Stomach smooth muscle (tissue), 2 donors: ENCODE measurements at regions not wholly inside any gene's neighbourhood (a gene's known extent, or its start where the extent isn't known, plus 50 kb on each side); places are given as distances from the start of the nearest gene placed in this dataset.

Source experiments
- H3K27ac ChIP-seq: one replicate; pipeline ENCODE4 v1.7.0; 2013; ENCODE audit warnings: mild to moderate bottlenecking, low read length, inconsistent platforms
- H3K27me3 ChIP-seq, 2 donors: one replicate each; pipeline ENCODE4 v1.7.0; 2013; ENCODE audit warnings: low read length in 2 of 2; ENCODE audit not compliant: insufficient read depth in 2 of 2, control insufficient read depth in 1 of 2
- H3K36me3 ChIP-seq, 2 donors: one replicate each; pipeline ENCODE4 v1.7.0; 2013; ENCODE audit warnings: low read length in 2 of 2; ENCODE audit not compliant: control insufficient read depth in 2 of 2, insufficient read depth in 2 of 2
- H3K4me1 ChIP-seq: one replicate; pipeline ENCODE4 v1.7.0; 2013; ENCODE audit warnings: low read length; ENCODE audit not compliant: control insufficient read depth, insufficient read depth
- H3K4me3 ChIP-seq, 2 donors: one replicate each; pipeline ENCODE4 v1.7.0; 2013; ENCODE audit warnings: low read length in 2 of 2
- H3K9ac ChIP-seq, 2 donors: one replicate each; pipeline ENCODE4 v1.7.0; 2013; ENCODE audit warnings: low read length in 2 of 2, mild to moderate bottlenecking in 1 of 2
- H3K9me3 ChIP-seq, 2 donors: one replicate each; pipeline ENCODE4 v1.7.0; 2013; ENCODE audit warnings: low read length in 2 of 2; ENCODE audit not compliant: control insufficient read depth in 2 of 2
- donor health status: healthy.
- donor health status: Pancreatic carcinoma.

- Histone ChIP-seq H3K27me3 (no peaks in the 10 kb centered on the region), H3K4me1 (no peaks in the 10 kb centered on the region), H3K4me3 (no peak overlapping the region), H3K27ac (no peak overlapping the region), H3K36me3 (no peaks in the 10 kb centered on the region), H3K9ac (no peak overlapping the region), H3K9me3 (no peaks in the 10 kb centered on the region)
These were observed 166.8 kb downstream of the BTC start for GRCh38 chr4:74627504-74627903.

GRCh38 chr4:74628852-74629620 is 165.3 kb downstream of the BTC start:
- Histone ChIP-seq H3K4me3 (no peak overlapping the region), H3K36me3 (no peaks in the 10 kb centered on the region), H3K9me3 (no peaks in the 10 kb centered on the region), H3K27ac (no peak overlapping the region), H3K9ac (no peak overlapping the region), H3K27me3 (no peaks in the 10 kb centered on the region), H3K4me1 (no peaks in the 10 kb centered on the region)

- H3K9me3 ChIP-seq = no peaks in the 10 kb centered on the region
- no peak overlapping the region for H3K27ac ChIP-seq
- H3K4me1 ChIP-seq = no peaks in the 10 kb centered on the region
- no peaks in the 10 kb centered on the region for H3K27me3 ChIP-seq
- H3K36me3 ChIP-seq = no peaks in the 10 kb centered on the region
- no peak overlapping the region for H3K4me3 ChIP-seq
- H3K9ac ChIP-seq = no peak overlapping the region
These were observed 163.8 kb downstream of the BTC start for GRCh38 chr4:74630551-74630950.

DNA sequence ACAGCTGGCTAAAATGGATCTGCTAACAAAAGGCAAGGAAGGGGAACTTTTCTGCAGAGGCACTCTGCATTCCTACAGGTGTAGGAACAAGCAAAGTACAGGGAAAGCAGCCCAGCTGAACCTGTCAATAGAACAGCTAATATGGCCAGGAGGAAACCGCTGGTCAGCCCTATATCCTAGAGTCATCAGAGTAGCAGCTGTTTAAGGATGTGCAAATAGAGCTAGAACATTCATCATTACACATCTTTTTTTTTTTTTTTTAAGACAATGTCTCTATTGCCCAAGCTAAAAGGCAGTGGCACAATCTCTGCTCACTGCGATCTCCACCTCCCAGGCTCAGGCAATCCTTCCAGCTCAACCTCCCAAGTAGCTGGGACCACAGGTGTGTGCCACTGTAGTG is 163.0 kb downstream of the BTC start:
- Histone ChIP-seq H3K4me1 (no peaks in the 10 kb centered on the region), H3K4me3 (no peak overlapping the region), H3K27me3 (no peaks in the 10 kb centered on the region), H3K27ac (no peak overlapping the region), H3K9ac (no peak overlapping the region), H3K9me3 (no peaks in the 10 kb centered on the region), H3K36me3 (no peaks in the 10 kb centered on the region)

- Histone ChIP-seq H3K9me3 (no peaks in the 10 kb centered on the region), H3K27ac (no peak overlapping the region), H3K4me1 (no peaks in the 10 kb centered on the region), H3K9ac (no peak overlapping the region), H3K4me3 (no peak overlapping the region), H3K36me3 (no peaks in the 10 kb centered on the region), H3K27me3 (no peaks in the 10 kb centered on the region)
These were observed 162.3 kb downstream of the BTC start for GRCh38 chr4:74631988-74632387.

- Histone ChIP-seq H3K4me1 (no peaks in the 10 kb centered on the region), H3K9ac (no peak overlapping the region), H3K36me3 (no peaks in the 10 kb centered on the region), H3K27ac (no peak overlapping the region), H3K27me3 (no peaks in the 10 kb centered on the region), H3K9me3 (no peaks in the 10 kb centered on the region), H3K4me3 (no peak overlapping the region)
These were observed 161.7 kb downstream of the BTC start for GRCh38 chr4:74632634-74633033.

DNA sequence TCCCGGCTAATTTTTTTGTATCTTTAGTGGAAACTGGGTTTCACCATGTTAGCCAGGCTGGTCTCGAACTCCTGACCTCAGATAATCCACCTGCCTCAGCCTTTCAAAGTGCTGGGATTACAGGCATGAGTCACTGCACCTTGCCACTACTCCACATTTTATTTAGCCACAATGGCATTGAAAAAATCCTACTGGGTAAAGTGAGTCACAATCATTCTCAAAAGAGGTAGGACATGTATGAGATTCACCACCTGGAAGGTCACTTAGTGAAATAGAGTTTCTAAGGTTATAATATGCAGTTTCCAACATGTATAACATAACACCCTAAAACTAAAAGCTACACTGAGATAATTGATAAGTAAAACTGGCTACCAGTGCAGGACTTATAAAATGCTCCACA is 159.2 kb downstream of the BTC start:
- Histone ChIP-seq H3K4me1 (no peaks in the 10 kb centered on the region), H3K27me3 (no peaks in the 10 kb centered on the region), H3K4me3 (no peak overlapping the region), H3K9ac (no peak overlapping the region), H3K9me3 (no peaks in the 10 kb centered on the region), H3K27ac (no peak overlapping the region), H3K36me3 (no peaks in the 10 kb centered on the region)

DNA sequence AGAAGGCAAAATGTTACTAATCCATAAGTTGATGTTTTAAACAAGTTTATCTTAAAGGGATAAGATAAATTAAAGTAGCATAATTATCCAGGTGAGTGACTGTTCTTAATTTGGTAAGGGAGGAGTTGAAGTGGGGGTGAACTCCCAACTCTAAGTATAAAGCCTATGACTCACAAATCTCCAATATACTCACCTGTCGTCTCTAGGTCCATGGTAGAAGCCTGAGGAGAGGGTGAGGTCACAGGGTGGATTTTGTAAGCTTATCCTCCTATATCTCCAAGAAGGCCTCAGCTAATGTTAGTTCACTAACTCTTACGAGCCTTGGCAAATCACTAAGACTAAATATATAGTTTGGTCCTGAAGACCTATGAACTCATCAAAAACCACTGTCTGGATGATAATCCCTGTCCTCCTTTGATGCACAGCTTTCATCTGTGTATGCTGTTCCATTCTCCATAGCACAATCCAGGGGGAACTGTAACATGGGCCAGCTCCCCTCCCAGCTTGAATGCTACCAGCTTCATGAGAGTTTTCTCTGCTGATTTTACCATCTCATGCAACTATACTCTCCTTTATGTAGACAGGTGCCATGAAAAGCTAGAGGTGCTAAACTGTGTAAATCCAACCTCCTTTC is 158.7 kb downstream of the BTC start:
- no peaks in the 10 kb centered on the region for H3K4me1 ChIP-seq
- H3K27ac ChIP-seq = no peak overlapping the region
- H3K4me3 ChIP-seq = no peak overlapping the region
- H3K9ac ChIP-seq = no peak overlapping the region
- H3K9me3 ChIP-seq = no peaks in the 10 kb centered on the region
- H3K27me3 ChIP-seq = no peaks in the 10 kb centered on the region
- no peaks in the 10 kb centered on the region for H3K36me3 ChIP-seq

- Histone ChIP-seq H3K9ac (no peak overlapping the region), H3K27ac (no peak overlapping the region), H3K36me3 (no peaks in the 10 kb centered on the region), H3K27me3 (no peaks in the 10 kb centered on the region), H3K4me1 (no peaks in the 10 kb centered on the region), H3K4me3 (no peak overlapping the region), H3K9me3 (no peaks in the 10 kb centered on the region)
These were observed 156.3 kb downstream of the BTC start for GRCh38 chr4:74638001-74638400.

DNA sequence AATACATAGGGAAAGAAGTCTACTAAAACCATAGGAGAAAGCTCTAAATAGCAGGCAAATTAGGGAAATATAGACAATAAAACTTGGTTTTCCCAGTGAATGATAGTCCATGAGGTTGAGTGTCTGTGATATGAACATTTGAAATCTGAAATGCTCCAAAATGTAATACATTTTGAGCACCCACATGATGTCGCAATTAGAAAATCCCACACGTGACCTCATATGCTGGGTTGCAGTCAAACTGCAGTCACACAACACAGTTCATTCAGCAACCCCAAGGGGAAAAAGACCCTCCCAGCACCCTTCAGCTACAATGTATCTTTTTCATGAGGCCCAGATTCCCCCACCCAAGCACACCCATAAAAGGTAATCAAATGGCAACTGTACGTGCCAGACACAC is 155.6 kb downstream of the BTC start:
- Histone ChIP-seq H3K4me3 (no peak overlapping the region), H3K4me1 (no peaks in the 10 kb centered on the region), H3K9me3 (no peaks in the 10 kb centered on the region), H3K36me3 (no peaks in the 10 kb centered on the region), H3K9ac (no peak overlapping the region), H3K27ac (no peak overlapping the region), H3K27me3 (no peaks in the 10 kb centered on the region)
